Memory B cell (primary cell): ENCODE measurements at regions not wholly inside any gene's neighbourhood (a gene's known extent, or its start where the extent isn't known, plus 50 kb on each side); places are given as distances from the start of the nearest gene placed in this dataset.
"Not testable (repeated sequence)": the region's sequence is repeated elsewhere in the genome, so short reads cannot be mapped to it uniquely, and the experiment has no call there.

ENCODE experiments used
- ATAC-seq: fragments of 150-1000 bp; cut with Tn5 transposase; 2 replicates; pipeline ENCODE4 v1.10.0; 2021; ENCODE audit warnings: low read depth, mild to moderate bottlenecking, moderate library complexity
- DNase-seq, 2 donors: peaks; one replicate each; pipeline ENCODE4 v3.0.0; 2022; ENCODE audit warnings: low spot score in 2 of 2
- H3K27ac Mint-ChIP-seq: one replicate; pipeline ENCODE4 v1.8.0; 2022; ENCODE audit warnings: mild to moderate bottlenecking, moderate library complexity, mixed read lengths
- H3K27me3 Mint-ChIP-seq: one replicate; pipeline ENCODE4 v1.8.0; 2022; ENCODE audit warnings: mixed read lengths
- H3K36me3 Mint-ChIP-seq: one replicate; pipeline ENCODE4 v1.8.0; 2022; ENCODE audit warnings: mild to moderate bottlenecking, mixed read lengths
- H3K4me1 Mint-ChIP-seq: one replicate; pipeline ENCODE4 v1.8.0; 2022; ENCODE audit warnings: mixed read lengths
- H3K4me3 Mint-ChIP-seq: one replicate; pipeline ENCODE4 v1.8.0; 2022; ENCODE audit warnings: mild to moderate bottlenecking, moderate library complexity, mixed read lengths
- H3K9me3 Mint-ChIP-seq: one replicate; pipeline ENCODE4 v1.8.0; 2022; ENCODE audit warnings: mixed read lengths

- Mint-ChIP-seq H3K9me3 (peaks cover 4% of the 10 kb centered on the region), H3K4me3 (no peak overlapping the region), H3K4me1 (no peaks in the 10 kb centered on the region), H3K27me3 (no peaks in the 10 kb centered on the region), H3K36me3 (no peaks in the 10 kb centered on the region), H3K27ac (no peak overlapping the region)
- DNase-seq, result no peak
- ATAC-seq, result no peak
These were observed 196.7 kb downstream of the RMST start for GRCh38 chr12:97659117-97659880.

GRCh38 chr12:97666263-97666662 lies 203.7 kb downstream of the RMST start:
- DNase-seq, result no peak
- Mint-ChIP-seq H3K4me3 (no peak overlapping the region), H3K9me3 (peaks cover 12% of the 10 kb centered on the region), H3K4me1 (no peaks in the 10 kb centered on the region), H3K36me3 (no peaks in the 10 kb centered on the region), H3K27ac (no peak overlapping the region), H3K27me3 (peaks cover 2% of the 10 kb centered on the region)
- no peak for ATAC-seq

GRCh38 chr12:97672870-97673269 lies 210.3 kb downstream of the RMST start:
- no peaks in the 10 kb centered on the region for H3K36me3 Mint-ChIP-seq
- H3K4me3 Mint-ChIP-seq, result no peak overlapping the region
- DNase-seq, result no peak
- no peaks in the 10 kb centered on the region for H3K4me1 Mint-ChIP-seq
- H3K9me3 Mint-ChIP-seq, result peaks cover 10% of the 10 kb centered on the region
- no peak overlapping the region for H3K27ac Mint-ChIP-seq
- no peaks in the 10 kb centered on the region for H3K27me3 Mint-ChIP-seq
- ATAC-seq, result no peak

GRCh38 chr12:97680751-97681150 lies 218.1 kb downstream of the RMST start:
- Mint-ChIP-seq H3K27ac (no peak overlapping the region), H3K27me3 (no peaks in the 10 kb centered on the region), H3K4me1 (no peaks in the 10 kb centered on the region), H3K9me3 (peaks cover 7% of the 10 kb centered on the region), H3K4me3 (no peak overlapping the region), H3K36me3 (no peaks in the 10 kb centered on the region)
- DNase-seq (no peak), ATAC-seq (no peak)

GRCh38 chr12:97681612-97682504 lies 219.3 kb downstream of the RMST start:
- Mint-ChIP-seq H3K9me3 (peaks cover 7% of the 10 kb centered on the region), H3K36me3 (no peaks in the 10 kb centered on the region), H3K4me3 (no peak overlapping the region), H3K4me1 (no peaks in the 10 kb centered on the region), H3K27me3 (no peaks in the 10 kb centered on the region), H3K27ac (no peak overlapping the region)
- DNase-seq (no peak), ATAC-seq (no peak)

- Mint-ChIP-seq H3K27ac (no peak overlapping the region), H3K4me3 (no peak overlapping the region), H3K4me1 (no peaks in the 10 kb centered on the region), H3K9me3 (peaks cover 7% of the 10 kb centered on the region), H3K27me3 (no peaks in the 10 kb centered on the region), H3K36me3 (no peaks in the 10 kb centered on the region)
- no peak for DNase-seq
- ATAC-seq, result no peak
These were observed 222.8 kb downstream of the RMST start for GRCh38 chr12:97685360-97685759.

GRCh38 chr12:97701901-97702300 lies 239.3 kb downstream of the RMST start:
- H3K4me3 Mint-ChIP-seq, result no peak overlapping the region
- no peaks in the 10 kb centered on the region for H3K36me3 Mint-ChIP-seq
- no peaks in the 10 kb centered on the region for H3K9me3 Mint-ChIP-seq
- DNase-seq (no peak), ATAC-seq (no peak)
- no peak overlapping the region for H3K27ac Mint-ChIP-seq
- peaks cover 1% of the 10 kb centered on the region for H3K27me3 Mint-ChIP-seq
- no peaks in the 10 kb centered on the region for H3K4me1 Mint-ChIP-seq

- Mint-ChIP-seq H3K4me3 (no peak overlapping the region), H3K27ac (no peak overlapping the region), H3K4me1 (no peaks in the 10 kb centered on the region), H3K36me3 (no peaks in the 10 kb centered on the region), H3K9me3 (peaks cover 2% of the 10 kb centered on the region), H3K27me3 (no peaks in the 10 kb centered on the region)
- DNase-seq (no peak), ATAC-seq (no peak)
These were observed 248.8 kb downstream of the RMST start for GRCh38 chr12:97711392-97711791.

- Mint-ChIP-seq H3K36me3 (no peaks in the 10 kb centered on the region), H3K27me3 (no peaks in the 10 kb centered on the region), H3K4me3 (no peak overlapping the region), H3K9me3 (peaks cover 2% of the 10 kb centered on the region), H3K4me1 (no peaks in the 10 kb centered on the region), H3K27ac (no peak overlapping the region)
- ATAC-seq (no peak), DNase-seq (no peak)
These were observed 250.7 kb downstream of the RMST start for GRCh38 chr12:97713270-97713669.

- ATAC-seq, result no peak
- peaks cover 2% of the 10 kb centered on the region for H3K9me3 Mint-ChIP-seq
- H3K36me3 Mint-ChIP-seq, result no peaks in the 10 kb centered on the region
- no peak overlapping the region for H3K27ac Mint-ChIP-seq
- no peak for DNase-seq
- H3K27me3 Mint-ChIP-seq, result no peaks in the 10 kb centered on the region
- no peaks in the 10 kb centered on the region for H3K4me1 Mint-ChIP-seq
- no peak overlapping the region for H3K4me3 Mint-ChIP-seq
These were observed 251.5 kb downstream of the RMST start for GRCh38 chr12:97714107-97714563.

- no peak overlapping the region for H3K27ac Mint-ChIP-seq
- no peaks in the 10 kb centered on the region for H3K27me3 Mint-ChIP-seq
- DNase-seq, result no peak
These were observed 253.8 kb downstream of the RMST start for GRCh38 chr12:97716356-97716755.

GRCh38 chr12:97723801-97724200 lies 261.2 kb downstream of the RMST start:
- not testable (repeated sequence) for H3K27ac Mint-ChIP-seq, H3K4me1 Mint-ChIP-seq, H3K4me3 Mint-ChIP-seq, H3K36me3 Mint-ChIP-seq, DNase-seq, H3K27me3 Mint-ChIP-seq, ATAC-seq
- H3K9me3 Mint-ChIP-seq, result peaks cover 10% of the 10 kb centered on the region

More at GRCh38 chr12:97716356-97716755, 253.8 kb downstream of the RMST start:
- H3K4me1 Mint-ChIP-seq, result no peaks in the 10 kb centered on the region
- no peak for ATAC-seq
- no peak overlapping the region for H3K4me3 Mint-ChIP-seq
- H3K36me3 Mint-ChIP-seq, result peaks cover 1% of the 10 kb centered on the region
- H3K9me3 Mint-ChIP-seq, result peaks cover 4% of the 10 kb centered on the region

GRCh38 chr12:97745406-97746101 lies 282.9 kb downstream of the RMST start:
- H3K36me3 Mint-ChIP-seq, result no peaks in the 10 kb centered on the region
- no peak overlapping the region for H3K27ac Mint-ChIP-seq
- H3K4me1 Mint-ChIP-seq, result no peaks in the 10 kb centered on the region
- no peaks in the 10 kb centered on the region for H3K27me3 Mint-ChIP-seq
- ATAC-seq (no peak), DNase-seq (no peak)
- H3K9me3 Mint-ChIP-seq, result peaks cover 2% of the 10 kb centered on the region
- no peak overlapping the region for H3K4me3 Mint-ChIP-seq

- Mint-ChIP-seq H3K9me3 (peaks cover 2% of the 10 kb centered on the region), H3K27ac (no peak overlapping the region), H3K4me3 (no peak overlapping the region), H3K27me3 (no peaks in the 10 kb centered on the region), H3K4me1 (no peaks in the 10 kb centered on the region), H3K36me3 (no peaks in the 10 kb centered on the region)
- no peak for ATAC-seq
- no peak for DNase-seq
These were observed 285.7 kb downstream of the RMST start for GRCh38 chr12:97748298-97748697.
